Skeletal muscle satellite cell (primary cell): ENCODE measurements at regions not wholly inside any gene's neighbourhood (a gene's known extent, or its start where the extent isn't known, plus 50 kb on each side); places are given as distances from the start of the nearest gene placed in this dataset.

ENCODE experiments used
- H3K27me3 ChIP-seq: 2 replicates; pipeline ENCODE4 v1.7.0; 2013; ENCODE audit warnings: low read length; ENCODE audit not compliant: control insufficient read depth, insufficient read depth
- H3K36me3 ChIP-seq: 2 replicates; pipeline ENCODE4 v1.7.0; 2013; ENCODE audit warnings: mild to moderate bottlenecking, control low read depth, low read length; ENCODE audit not compliant: insufficient read depth
- H3K4me1 ChIP-seq: 2 replicates; pipeline ENCODE4 v1.7.0; 2013; ENCODE audit warnings: low read length; ENCODE audit not compliant: control insufficient read depth, insufficient read depth
- H3K4me2 ChIP-seq: 2 replicates; pipeline ENCODE4 v1.7.0; 2013; ENCODE audit warnings: mild to moderate bottlenecking, low read length
- H3K4me3 ChIP-seq: 2 replicates; pipeline ENCODE4 v1.7.0; 2013; ENCODE audit warnings: low read length
- H3K9ac ChIP-seq: 2 replicates; pipeline ENCODE4 v1.7.0; 2013; ENCODE audit warnings: mild to moderate bottlenecking, low read depth, low read length, moderate library complexity
- H3K9me3 ChIP-seq: replicated peaks from 2 replicates; pipeline ENCODE4 v1.7.0; 2013; ENCODE audit warnings: mild to moderate bottlenecking, control low read depth, low read length

- Histone ChIP-seq H3K4me2 (peak overlapping the region; percentile 20), H3K9me3 (no peaks in the 10 kb centered on the region), H3K4me1 (peaks cover 9% of the 10 kb centered on the region), H3K9ac (no peak overlapping the region), H3K4me3 (no peak overlapping the region), H3K36me3 (no peaks in the 10 kb centered on the region), H3K27me3 (no peaks in the 10 kb centered on the region)
Measured at GRCh38 chr6:85191656-85192055, 258.2 kb upstream of the NT5E start.

GRCh38 chr6:85186546-85187175 is 263.2 kb upstream of the NT5E start:
- Histone ChIP-seq H3K4me2 (peak overlapping the region; percentile 42), H3K4me1 (peaks cover 9% of the 10 kb centered on the region), H3K27me3 (no peaks in the 10 kb centered on the region), H3K9me3 (no peaks in the 10 kb centered on the region), H3K9ac (peak overlapping the region; percentile 26), H3K4me3 (no peak overlapping the region), H3K36me3 (no peaks in the 10 kb centered on the region)

- peak overlapping the region; percentile 42 for H3K4me2 ChIP-seq
- no peaks in the 10 kb centered on the region for H3K9me3 ChIP-seq
- peaks cover 9% of the 10 kb centered on the region for H3K4me1 ChIP-seq
- no peaks in the 10 kb centered on the region for H3K27me3 ChIP-seq
- H3K36me3 ChIP-seq, result no peaks in the 10 kb centered on the region
- H3K4me3 ChIP-seq, result no peak overlapping the region
- peak overlapping the region; percentile 26 for H3K9ac ChIP-seq
Measured at GRCh38 chr6:85185977-85186376, 263.9 kb upstream of the NT5E start.

- H3K4me1 ChIP-seq, result peaks cover 9% of the 10 kb centered on the region
- H3K9ac ChIP-seq, result no peak overlapping the region
- peaks cover 5% of the 10 kb centered on the region for H3K27me3 ChIP-seq
- H3K36me3 ChIP-seq, result no peaks in the 10 kb centered on the region
- no peaks in the 10 kb centered on the region for H3K9me3 ChIP-seq
- H3K4me2 ChIP-seq, result no peak overlapping the region
- no peak overlapping the region for H3K4me3 ChIP-seq
Measured at GRCh38 chr6:85183841-85184240, 266.0 kb upstream of the NT5E start.

DNA sequence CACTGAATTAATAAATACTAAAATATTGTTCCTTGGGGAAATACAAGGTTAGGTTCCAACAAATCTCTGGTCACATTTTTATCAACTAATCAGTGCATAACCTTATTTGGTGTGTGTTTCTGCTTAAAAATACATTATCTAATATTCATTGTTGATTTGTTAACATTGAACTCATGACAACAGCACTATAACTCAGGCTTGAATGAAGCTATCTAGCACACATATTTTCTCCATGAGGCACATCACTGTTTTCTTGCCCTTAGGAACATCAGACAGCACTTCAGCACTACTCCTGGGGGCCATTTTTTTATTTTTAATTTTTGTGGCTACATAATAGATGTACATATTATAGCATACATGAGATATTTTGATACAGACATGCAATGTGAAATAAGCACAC is 277.2 kb upstream of the NT5E start:
- Histone ChIP-seq H3K4me2 (no peak overlapping the region), H3K36me3 (no peaks in the 10 kb centered on the region), H3K4me3 (no peak overlapping the region), H3K27me3 (peaks cover 6% of the 10 kb centered on the region), H3K4me1 (no peaks in the 10 kb centered on the region), H3K9me3 (no peaks in the 10 kb centered on the region), H3K9ac (no peak overlapping the region)

DNA sequence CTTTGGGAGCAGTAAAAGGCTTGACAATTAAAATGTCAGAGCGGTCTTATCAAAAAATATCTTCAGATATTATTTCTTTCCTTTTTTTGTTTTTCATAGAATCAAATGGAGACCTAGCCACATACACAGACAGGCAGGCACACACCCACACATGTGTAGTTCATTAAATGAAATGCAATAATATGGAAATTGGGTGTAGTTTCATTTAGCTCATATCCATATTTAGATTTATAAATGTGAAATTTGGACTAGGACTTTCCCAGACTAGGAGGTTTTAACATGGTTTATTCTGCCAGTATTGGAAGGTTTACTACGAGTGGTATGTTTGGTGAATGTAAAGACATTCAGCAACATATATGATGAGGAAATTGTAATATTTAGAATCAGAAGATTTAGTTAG is 277.7 kb upstream of the NT5E start:
- no peak overlapping the region for H3K4me2 ChIP-seq
- H3K4me1 ChIP-seq, result no peaks in the 10 kb centered on the region
- H3K9ac ChIP-seq, result no peak overlapping the region
- H3K27me3 ChIP-seq, result peaks cover 6% of the 10 kb centered on the region
- no peaks in the 10 kb centered on the region for H3K36me3 ChIP-seq
- no peaks in the 10 kb centered on the region for H3K9me3 ChIP-seq
- no peak overlapping the region for H3K4me3 ChIP-seq

- H3K4me3 ChIP-seq, result no peak overlapping the region
- H3K9ac ChIP-seq, result no peak overlapping the region
- no peaks in the 10 kb centered on the region for H3K9me3 ChIP-seq
- no peaks in the 10 kb centered on the region for H3K4me1 ChIP-seq
- H3K36me3 ChIP-seq, result no peaks in the 10 kb centered on the region
- no peak overlapping the region for H3K4me2 ChIP-seq
- H3K27me3 ChIP-seq, result peaks cover 12% of the 10 kb centered on the region
Measured at GRCh38 chr6:85169189-85169588, 280.7 kb upstream of the NT5E start.

GRCh38 chr6:85168146-85168545 is 281.7 kb upstream of the NT5E start:
- Histone ChIP-seq H3K4me3 (no peak overlapping the region), H3K9me3 (no peaks in the 10 kb centered on the region), H3K36me3 (no peaks in the 10 kb centered on the region), H3K27me3 (peaks cover 20% of the 10 kb centered on the region), H3K4me1 (no peaks in the 10 kb centered on the region), H3K4me2 (no peak overlapping the region), H3K9ac (no peak overlapping the region)

DNA sequence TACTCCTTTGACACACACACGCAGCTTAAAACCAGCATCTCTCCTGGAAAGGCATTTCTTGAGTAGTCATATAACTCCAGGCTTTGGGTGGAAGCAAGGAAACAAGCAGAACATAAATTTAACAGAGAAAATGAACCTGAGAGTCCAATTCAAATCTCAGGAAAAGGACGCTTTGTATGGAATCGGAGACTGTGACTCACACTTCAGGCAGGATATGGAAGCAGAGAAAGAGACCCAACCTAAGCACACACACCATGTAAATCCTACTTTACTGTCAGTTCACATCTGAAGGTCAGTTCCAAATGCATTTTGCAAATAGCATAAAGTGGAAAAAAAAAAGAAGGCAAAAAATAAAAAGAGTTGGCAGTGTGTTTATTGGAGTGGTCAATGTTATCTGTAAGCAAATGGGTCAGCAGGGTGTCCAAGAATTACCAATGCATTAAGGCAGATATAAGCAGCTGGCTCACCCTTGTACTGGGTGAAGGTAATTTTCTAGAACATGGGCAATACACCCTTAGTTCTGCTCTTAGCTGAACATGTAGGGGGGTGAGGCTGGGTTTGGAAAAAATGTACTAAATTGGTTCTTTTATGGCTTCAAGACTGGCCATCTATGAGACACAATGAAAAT is 283.7 kb upstream of the NT5E start:
- Histone ChIP-seq H3K4me2 (no peak overlapping the region), H3K27me3 (peaks cover 31% of the 10 kb centered on the region), H3K9me3 (no peaks in the 10 kb centered on the region), H3K4me1 (no peaks in the 10 kb centered on the region), H3K4me3 (no peak overlapping the region), H3K36me3 (no peaks in the 10 kb centered on the region), H3K9ac (no peak overlapping the region)

DNA sequence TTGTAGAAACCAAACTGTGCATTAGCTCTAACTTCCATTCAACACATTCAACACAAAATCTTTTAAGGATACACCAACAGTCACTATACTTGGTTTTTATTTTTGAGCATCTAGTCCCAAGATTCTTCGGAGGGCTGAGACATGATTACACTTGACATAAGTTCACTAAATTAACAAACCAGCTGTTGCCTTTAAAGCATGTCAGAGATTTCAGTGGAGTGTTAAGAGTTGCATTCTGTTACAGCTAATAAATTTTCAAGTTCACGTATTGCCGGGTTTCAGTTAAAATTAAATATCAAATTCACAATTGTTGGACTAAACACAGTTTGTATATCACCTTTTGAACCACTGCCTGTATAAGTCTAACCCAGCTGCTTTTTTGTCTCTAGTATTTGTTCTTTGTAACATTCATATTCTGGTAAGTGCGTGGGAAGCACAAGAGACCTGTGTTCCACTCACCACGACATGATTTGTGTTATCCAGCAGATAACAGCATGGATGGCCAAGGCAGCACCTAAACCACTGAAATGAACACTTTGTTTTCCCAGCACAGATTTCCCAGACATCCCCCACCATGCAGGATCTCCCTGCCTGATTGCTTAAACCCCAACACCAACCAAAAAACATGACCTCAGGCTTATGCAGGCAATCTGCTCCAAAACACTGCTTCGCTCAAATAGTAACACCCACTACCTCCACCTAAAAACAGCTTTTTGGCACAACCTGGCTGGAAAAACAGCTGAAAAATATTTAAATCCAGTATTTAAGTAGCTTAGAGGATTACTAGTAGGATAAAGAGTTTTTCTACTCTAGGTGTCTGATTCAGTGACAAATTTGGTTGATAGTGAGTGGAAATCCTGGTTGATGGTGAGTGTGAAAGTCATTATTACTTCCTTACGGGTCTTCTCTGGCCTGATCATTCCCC is 286.5 kb upstream of the NT5E start:
- no peak overlapping the region for H3K4me3 ChIP-seq
- H3K36me3 ChIP-seq, result no peaks in the 10 kb centered on the region
- H3K4me2 ChIP-seq, result no peak overlapping the region
- peaks cover 44% of the 10 kb centered on the region for H3K27me3 ChIP-seq
- H3K9ac ChIP-seq, result no peak overlapping the region
- H3K9me3 ChIP-seq, result no peaks in the 10 kb centered on the region
- no peaks in the 10 kb centered on the region for H3K4me1 ChIP-seq

DNA sequence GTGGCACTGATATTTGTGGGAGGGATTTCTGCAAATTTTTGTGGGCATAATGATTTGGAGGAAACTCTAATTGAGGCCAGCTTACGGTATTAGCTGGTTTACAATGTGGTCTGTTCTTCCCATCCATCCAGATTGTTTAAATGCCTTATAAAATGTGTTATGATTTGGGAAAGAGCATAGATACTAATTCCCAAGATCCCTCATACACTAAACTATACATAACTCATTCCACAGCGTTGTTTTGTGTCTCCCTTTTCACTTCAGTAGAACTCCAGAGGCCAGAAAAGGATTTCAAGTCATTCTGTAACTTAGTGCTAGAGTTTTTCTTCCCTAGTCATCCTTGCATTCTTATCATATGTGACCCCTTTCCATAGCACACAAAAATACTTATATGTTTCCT is 292.6 kb upstream of the NT5E start:
- Histone ChIP-seq H3K9me3 (no peaks in the 10 kb centered on the region), H3K4me3 (no peak overlapping the region), H3K36me3 (no peaks in the 10 kb centered on the region), H3K4me2 (no peak overlapping the region), H3K4me1 (no peaks in the 10 kb centered on the region), H3K9ac (no peak overlapping the region), H3K27me3 (peaks cover 35% of the 10 kb centered on the region)
